HG03135 (cell line): ENCODE measurements at regions not wholly inside any gene's neighbourhood (a gene's known extent, or its start where the extent isn't known, plus 50 kb on each side); places are given as distances from the start of the nearest gene placed in this dataset.

Experiments used
- ATAC-seq: cut with Tn5 transposase; IDR thresholded peaks from one replicate; pipeline ENCODE4 v1.9.1; 2021; ENCODE audit warnings: mild to moderate bottlenecking, moderate library complexity; ENCODE audit not compliant: unreplicated experiment

DNA sequence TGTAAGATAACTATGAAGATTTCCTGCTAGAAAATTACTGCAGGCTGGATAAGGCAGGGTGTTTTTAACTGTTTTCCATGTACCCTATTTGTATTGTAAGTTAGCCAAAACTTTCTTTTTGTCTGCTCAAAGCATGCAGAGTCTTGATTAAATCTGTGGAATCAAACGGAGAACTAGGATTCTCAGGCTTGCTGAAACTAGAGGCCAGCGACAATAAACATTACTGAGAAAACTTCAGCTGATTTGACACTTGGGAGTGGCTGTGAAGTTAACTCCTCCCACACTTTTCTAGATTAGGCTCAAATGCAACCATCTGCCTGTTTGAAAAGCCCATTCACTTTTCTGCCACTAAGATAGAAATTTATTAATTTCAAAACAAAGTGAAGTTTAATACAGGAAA is 153.2 kb upstream of the FRMD4B start:
- no peak for ATAC-seq

DNA sequence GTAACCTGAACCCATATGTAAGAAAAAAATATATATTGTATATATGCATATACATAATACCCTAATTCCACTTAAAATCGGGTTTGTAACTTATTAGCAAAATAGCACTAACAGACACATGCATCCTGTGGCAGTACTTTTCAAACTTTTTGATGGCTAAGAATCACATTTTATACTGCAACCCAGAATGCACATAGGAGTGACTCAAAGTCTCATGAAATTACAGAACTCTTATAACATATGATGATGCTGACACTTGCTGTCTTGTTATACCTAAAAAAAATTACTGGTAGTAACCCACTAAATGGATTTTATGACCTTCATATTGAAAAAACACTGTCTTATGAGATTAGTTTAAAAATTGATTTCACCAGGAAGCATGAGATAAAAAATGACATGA is 152.4 kb upstream of the FRMD4B start:
- no peak for ATAC-seq

DNA sequence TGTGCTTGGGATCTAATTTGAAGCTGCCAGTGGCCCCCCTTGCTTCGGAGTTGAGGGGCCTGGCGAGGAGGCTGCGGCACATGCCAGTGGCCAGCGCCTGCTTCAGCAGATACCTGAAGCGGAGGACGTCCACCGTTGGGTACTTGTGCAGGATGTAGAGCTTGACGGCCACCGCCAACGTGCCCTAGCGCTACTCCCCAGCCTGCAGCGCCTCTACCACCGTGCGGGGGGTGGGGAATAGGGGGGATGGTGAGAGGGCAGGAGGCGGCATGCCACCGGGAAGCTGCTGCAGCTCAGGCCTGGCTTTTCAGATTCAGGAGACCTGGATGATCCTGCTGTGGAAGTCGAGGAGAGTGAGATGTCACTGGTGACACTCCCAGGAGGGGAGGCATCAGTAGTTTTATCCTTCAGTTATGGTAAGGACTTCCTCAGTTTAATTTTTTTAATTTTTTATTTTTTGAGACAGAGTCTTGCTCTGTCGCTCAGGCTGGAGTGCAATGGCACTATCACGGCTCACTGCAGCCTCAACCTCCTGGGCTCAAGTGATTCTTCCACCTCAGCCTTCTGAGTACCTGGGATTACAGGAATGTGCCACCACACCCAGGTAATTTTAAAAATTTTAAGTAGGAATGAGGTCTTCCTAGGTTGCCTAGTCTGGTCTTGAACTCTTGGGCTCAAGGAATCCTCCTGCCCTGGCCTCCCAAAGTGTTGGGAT is 150.6 kb upstream of the FRMD4B start:
- ATAC-seq: no peak

DNA sequence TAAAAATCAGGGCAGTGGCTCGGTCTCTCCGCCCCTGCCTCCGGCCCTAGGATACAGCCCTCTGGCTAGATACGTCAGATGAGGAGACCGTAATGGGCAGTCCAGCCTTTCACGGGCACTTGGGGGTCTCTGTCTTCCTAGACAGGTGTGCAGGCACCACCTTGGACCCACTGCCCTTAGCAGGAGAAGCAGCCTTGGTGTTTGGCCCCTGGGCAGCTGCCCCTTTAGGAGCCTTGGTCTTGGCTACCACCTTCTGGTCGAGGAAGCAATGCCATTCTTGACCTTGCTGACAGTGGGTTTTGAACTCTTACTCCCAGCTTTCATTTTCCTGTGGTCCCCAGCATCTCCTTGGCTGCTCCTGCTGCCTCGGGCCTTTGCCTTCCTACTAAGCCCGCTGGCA is 149.7 kb upstream of the FRMD4B start:
- ATAC-seq: no peak

DNA sequence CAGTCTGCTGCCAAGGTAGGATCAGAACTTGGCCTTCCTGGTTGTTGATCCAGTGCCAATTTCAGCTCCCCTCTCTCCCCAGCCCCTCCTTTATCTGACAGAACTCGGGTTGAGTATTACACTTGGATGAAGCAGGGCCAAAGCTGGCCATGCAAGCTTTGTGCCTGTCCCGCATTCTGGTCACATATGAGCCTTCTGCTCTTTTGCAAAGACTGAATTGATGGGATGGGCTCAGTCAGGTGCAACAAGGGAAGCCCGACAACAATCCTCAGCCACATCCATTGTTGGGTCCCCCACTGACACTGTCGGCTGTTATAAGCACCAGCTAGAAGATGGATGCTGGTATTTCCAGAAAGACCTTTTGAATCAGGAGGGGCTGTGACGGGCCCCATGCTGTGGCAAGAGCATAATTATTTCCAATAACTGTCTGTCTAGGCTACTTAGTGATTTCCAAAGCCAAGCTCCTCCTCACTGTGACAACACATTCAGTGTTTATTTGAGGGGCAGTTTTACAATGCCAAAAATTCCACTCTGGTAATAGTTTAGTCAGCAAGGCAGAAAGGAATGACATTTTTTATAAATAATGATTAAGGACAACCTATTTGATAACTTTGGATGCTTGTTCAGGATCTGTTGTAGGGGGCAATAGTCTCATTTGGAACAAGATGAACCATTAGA is 146.8 kb upstream of the FRMD4B start:
- ATAC-seq: no peak

DNA sequence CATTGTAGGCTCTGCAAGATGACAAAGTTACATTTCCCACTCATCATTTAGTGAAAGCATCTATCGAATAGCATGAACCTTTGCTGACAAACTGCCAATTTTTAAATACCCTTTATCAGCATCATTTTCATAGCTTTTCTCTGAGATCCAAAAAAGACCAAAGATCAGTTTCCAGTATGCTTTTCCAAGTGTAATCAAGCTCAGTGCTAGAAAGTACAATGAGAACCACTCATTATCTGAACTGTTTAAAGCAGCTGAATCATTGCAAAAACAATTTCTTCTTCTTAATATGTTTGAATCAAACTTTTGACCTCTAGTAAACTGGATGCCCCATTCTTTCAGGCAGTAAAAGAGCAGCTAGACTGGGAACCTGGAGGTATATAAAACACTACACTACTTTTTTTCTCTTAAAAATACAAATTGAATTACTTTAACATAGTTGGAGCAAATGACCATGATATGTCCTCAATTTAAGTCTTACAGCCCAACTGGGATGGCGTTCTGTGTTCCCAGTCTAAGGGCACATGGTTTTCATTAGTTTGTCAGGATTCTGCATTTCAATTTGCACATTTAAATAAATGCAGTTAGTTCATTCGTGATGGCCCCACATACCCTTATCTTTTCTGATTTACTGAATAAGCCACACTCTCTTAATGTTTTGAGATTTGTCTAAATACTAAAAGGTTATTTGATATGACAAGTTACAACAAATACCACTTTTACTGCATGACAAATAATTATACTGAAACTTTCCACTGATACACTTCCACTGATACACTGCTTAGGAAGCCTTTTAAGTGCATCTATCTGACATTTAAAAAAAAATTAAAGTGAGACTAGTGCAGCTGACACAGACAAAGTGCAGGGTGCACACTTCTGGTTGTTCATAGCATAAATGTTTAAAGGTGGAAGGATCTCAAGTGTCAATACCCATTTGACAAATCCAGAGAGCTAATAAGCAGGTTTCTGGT is 146.0 kb upstream of the FRMD4B start:
- ATAC-seq: no peak

DNA sequence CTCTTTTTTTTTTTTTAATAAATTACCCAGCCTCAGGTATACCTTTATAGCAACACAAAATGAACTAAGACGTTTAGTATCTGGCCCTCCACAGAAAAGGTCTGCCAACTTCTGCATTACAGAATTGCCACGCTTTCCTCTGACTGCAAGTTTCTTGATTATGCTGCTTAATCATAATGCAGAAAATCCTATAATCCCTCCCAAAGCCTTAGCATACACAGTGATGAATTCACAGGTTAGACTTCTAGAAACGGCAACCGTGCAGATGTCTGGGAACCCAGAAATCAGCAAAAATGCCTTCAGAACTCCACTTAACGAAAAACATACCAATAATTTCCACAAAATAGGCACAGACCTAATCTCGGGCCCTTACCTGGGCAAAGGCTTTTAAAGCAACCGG is 144.7 kb upstream of the FRMD4B start:
- no peak for ATAC-seq

DNA sequence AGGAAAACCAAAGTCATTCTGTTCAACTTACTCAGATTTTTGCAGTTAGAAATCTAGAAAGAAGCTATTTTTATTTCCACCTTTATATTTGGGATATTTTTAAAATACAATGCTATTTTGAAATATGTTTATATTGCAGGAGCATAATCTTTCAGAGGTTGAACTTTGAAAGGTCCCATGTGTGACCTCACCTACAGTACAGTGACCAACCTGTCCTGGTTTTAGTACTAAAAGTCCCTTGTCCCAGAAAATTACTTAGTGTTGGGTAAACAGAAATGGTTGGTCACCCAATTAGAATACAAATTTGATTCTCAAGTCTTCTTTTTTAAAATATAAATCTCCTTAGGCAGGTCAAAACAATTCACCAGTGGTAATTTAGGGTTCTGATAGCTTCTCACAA is 141.6 kb upstream of the FRMD4B start:
- ATAC-seq: no peak

DNA sequence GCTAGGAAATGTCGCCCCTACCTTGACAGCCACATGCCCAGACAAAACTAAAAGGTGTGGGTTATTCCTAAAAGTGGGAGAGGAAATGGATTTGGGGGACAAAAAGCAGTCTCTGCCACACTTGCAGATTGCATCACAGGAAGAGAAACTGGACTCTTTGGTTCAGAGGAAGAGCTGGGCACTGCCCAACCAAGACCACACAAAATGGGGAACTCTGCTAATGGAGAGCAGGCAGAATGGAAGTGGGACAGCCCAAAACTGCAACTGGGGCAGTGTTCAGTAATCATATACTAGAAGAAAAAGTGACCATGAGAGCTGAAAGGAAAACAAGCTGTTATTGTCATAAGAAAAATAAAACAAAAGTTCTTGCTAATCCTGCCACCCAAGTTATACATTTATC is 138.9 kb upstream of the FRMD4B start:
- ATAC-seq: no peak

DNA sequence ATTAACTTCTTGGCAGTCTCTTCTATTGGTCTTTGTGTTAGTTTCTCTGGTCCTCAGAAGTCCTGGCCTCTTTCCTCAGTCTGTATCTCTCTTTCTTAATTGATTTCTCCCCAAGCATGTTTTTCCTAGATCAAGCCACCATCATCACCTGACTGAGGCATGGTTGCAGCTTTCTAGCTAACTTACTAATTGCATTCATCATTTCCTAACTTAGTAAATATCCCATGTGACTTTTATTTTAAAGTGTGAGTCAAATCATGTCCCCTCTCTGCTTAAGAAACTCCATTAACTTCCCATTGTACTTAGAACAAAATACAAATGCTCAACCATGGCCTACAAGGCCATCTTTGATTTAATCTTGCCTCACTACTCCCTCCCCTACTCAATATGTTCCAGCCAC is 135.4 kb upstream of the FRMD4B start:
- ATAC-seq: no peak

DNA sequence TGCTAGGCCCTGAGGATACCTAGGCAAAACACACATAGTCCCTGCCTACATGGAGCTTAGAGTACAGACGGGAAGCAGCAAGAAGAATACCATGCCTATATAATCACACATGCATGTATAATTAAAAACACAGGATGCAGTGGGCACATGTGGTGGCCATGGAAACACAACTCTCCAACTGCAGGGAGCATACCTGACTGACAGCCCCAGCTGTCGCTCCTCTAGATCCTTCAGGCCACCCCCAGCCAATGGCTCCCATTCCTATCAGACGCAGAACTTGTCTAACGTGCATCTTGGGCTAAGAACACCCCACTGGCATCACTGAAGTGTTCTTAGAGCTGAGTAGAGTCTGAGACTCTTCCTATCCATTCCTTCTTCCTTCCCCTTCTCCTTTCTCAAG is 125.5 kb upstream of the FRMD4B start:
- ATAC-seq: no peak

DNA sequence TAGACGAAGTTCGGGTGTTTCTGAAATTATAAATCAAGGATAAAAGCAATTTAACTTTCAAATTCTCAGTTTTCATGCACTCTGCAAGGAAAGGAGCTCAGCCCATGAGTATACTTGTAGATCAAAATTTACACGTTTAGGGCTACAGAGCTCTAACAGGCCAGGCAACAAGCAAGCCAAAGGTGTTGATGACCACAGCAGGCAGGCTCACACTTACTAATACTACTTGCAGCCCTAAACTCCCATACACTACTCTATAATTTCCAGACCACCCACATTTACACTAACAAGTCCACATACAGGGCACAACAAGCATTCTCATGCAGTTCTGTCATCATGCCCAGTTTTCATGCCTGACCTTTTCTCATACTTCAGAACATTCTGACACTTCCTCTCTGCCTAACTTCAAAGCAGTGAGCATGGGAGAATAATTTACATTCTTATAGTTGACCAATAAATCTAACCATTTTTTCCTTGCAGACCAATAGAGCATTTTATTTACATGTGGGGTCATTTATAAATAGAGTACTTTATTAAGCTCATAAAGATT is 124.7 kb upstream of the FRMD4B start:
- ATAC-seq: no peak

DNA sequence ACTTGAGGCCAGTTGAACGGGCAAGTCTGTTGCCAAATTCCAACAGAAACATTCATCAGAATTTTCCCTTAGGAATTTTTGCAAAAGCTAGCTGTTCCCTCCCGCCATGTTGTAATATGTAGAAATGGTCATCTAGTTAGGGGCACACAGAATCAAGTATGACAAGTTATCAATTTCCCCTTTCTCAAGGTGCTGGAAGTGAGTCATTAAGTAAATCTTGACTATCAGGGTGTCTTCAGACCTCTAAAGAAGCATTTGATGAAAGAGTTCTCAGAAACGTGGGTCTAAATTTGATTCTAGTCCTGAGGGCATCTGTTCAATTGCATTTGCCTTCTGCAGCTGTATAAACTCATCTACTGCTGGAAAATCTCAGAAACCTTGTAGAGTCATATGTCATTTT is 123.4 kb upstream of the FRMD4B start:
- ATAC-seq: no peak

DNA sequence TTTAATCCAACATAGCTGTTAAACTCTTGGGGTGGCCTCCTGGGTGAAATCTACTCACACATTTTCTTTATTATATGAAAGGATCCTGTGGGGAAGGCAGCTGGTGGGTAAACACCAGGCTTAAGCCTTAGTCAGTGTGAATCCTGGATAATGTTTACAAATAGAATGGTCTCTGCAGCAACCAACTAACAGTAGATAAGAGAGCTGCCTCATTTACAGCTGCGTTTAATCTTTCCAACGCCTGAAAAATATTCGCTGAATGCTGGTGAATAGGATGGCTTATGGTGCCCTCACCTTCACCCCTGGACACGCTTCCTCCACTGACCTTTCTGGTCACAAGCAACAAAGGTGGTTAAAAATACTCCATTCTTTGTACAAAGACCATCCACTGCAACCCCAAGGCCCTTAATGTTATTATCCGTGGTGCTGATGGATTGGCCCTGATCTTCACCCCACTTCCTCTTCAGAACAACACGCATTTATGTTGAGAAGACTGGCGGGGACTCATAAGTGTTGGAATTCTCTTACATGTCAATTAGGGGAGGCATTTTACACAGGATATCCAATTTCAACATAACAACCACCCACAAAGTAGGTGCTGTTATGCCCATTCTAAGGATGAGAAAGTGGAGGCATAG is 120.0 kb upstream of the FRMD4B start:
- ATAC-seq: no peak

DNA sequence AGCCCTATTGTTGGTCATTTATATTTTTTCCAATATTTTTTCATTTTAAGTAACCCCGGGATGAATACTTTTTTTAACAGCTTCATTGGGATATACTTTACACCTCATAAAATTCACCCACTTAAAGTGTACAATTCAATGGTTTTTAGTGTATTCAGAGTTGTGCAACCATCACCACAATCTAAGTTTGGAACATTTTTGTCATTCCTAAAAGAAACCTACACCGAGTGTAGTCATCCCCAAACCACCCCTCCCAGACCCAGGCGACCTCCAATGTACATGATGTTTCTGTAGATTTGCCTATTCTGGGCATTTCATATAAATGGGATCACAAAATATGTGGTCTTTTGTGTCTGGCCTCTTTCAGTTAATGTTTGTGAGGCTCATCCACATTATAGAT is 118.3 kb upstream of the FRMD4B start:
- ATAC-seq: no peak

DNA sequence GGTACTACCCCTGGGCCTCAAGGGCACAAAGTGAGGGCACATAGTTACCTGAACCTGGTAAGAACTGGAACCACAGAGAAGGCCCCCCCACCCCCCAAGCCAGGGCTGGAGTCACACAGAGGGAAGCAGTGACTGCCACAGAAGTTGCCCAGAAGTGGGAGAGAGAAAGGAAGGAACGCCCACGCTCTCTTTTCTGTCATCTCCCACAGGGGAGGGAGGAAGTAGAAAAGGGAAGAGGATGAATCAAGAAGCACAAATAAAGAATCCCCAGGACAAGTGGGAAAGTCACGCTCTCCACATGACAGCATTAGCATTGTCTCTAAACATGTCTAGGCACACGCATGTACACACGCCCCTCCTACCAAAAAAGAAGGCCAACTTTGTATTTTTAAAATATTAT is 114.7 kb upstream of the FRMD4B start:
- ATAC-seq: no peak

DNA sequence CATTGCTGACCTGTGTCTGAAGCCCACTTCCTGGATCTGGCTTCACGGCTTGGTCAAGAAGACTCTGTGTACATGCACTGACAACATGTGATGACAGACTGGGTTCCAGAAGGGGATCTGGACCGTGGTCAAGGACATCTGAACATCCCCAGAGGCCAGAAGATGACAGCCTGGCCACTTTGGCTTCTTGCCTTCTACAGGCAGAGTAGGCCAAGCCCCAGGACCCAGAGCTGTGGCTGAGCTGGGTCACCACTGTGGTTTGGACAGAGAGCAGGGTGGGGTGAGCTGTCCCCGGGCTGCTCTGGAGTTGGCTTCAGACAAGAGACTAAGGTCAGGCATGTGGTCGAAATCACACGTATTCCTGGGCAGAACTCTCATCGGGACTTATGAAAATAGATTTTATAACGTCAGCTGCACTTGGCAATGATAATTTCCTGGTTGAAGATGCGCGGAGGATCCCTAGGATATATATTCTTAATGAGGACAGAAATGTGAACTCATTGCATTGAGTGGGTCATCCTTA is 114.1 kb upstream of the FRMD4B start:
- ATAC-seq: no peak

DNA sequence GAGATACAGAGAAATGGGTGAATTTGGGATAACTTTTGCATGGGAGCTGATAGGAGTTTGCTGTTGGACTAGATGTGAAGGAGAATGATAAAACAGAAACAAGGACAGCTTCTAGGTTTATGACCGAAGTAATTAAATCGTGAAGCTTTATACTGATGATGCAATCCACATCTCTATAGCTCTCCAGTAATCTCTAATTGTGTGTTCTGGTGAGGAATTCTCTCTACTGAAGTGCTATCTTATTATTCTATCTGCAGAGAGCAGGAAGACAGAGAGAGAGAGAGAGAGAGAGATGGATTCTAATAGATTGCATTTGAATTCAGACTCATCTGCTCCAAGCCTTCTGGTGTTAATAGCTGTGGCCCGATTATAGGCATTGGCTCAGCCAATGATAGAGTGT is 113.5 kb upstream of the FRMD4B start:
- no peak for ATAC-seq

DNA sequence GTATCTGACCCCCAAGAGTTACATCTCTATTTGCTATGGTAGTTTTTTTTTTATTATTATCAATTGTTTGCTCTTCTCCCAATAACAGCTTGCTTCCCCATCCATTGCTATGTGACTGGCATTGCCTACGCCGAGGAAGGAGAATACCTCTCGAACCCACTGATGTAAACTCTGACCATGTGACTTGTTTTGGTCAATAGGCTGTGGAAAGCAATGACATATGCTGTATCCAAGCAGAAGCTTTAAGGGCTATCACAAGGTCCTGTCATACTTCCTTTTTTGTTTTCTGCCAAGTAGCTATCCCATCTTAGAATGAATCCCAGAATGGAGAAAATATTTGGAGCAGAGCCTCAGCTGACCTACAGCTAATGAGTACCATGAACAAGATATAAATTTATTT is 111.0 kb upstream of the FRMD4B start:
- ATAC-seq: no peak

DNA sequence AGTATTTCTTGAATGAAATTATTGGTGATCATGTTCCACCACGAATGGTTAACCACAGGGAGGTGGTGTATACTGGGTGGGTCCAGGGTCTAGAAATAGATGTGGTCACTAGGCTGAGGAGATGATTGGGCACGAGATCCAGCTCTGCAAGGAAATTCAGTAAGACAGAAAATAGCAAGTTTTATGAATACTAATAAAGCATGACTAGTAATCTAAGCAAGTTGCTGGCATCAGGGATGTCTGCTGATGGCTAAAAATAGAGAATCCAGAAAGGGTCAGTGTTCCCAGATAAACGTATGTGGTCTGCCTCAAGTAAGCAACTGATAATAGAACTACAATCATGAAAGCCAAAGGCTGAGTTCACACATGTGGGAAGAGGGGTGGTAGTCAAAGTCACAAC is 108.3 kb upstream of the FRMD4B start:
- ATAC-seq: no peak

DNA sequence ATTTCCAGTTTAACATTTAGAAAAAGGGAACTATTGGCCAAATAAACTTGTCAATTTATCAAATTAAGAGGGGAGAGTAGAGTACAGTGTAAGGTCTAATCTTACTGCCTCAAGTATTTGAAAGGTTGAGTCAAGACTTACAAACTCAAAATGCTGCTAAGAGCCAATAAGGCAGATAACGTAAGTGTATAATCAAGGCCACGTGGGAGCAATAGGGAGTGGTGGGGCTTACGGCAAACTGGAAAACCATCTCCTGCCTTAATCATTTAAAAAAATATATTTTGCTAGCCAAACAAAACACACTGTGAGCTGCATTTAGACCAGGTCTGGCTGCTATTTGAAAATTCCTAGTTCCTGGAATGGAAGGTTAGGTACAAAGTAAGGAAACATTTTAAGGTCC is 107.3 kb upstream of the FRMD4B start:
- no peak for ATAC-seq
